ENCODE measurements at regions not wholly inside any gene's neighbourhood (a gene's known extent, or its start where the extent isn't known, plus 50 kb on each side); places are given as distances from the start of the nearest gene placed in this dataset.

GRCh38 chr15:29208836-29209235 lies 60.8 kb downstream of the NSMCE3 start:
- H3K27me3 Mint-ChIP-seq = peaks cover 15% of the 10 kb centered on the region
- H3K9me3 Mint-ChIP-seq = no peaks in the 10 kb centered on the region
- CTCF ChIA-PET = no interaction called here
- no peak overlapping the region for H3K27ac Mint-ChIP-seq
- no peak for DNase-seq
- no peak overlapping the region for H3K4me3 Mint-ChIP-seq
- no peaks in the 10 kb centered on the region for H3K36me3 Mint-ChIP-seq
- H3K4me1 Mint-ChIP-seq = peaks cover 4% of the 10 kb centered on the region

GRCh38 chr15:29208352-29208751 lies 61.3 kb downstream of the NSMCE3 start:
- CTCF ChIA-PET = no interaction called here
- peaks cover 4% of the 10 kb centered on the region for H3K4me1 Mint-ChIP-seq
- no peak overlapping the region for H3K4me3 Mint-ChIP-seq
- H3K27me3 Mint-ChIP-seq = peaks cover 15% of the 10 kb centered on the region
- peak; percentile 24 for DNase-seq
- H3K27ac Mint-ChIP-seq = no peak overlapping the region
- H3K36me3 Mint-ChIP-seq = no peaks in the 10 kb centered on the region
- no peaks in the 10 kb centered on the region for H3K9me3 Mint-ChIP-seq

GRCh38 chr15:29207758-29208108 lies 61.9 kb downstream of the NSMCE3 start:
- no peaks in the 10 kb centered on the region for H3K36me3 Mint-ChIP-seq
- DNase-seq = no peak
- H3K27me3 Mint-ChIP-seq = peaks cover 15% of the 10 kb centered on the region
- peaks cover 4% of the 10 kb centered on the region for H3K4me1 Mint-ChIP-seq
- no peaks in the 10 kb centered on the region for H3K9me3 Mint-ChIP-seq
- CTCF ChIA-PET = no interaction called here
- H3K4me3 Mint-ChIP-seq = no peak overlapping the region
- H3K27ac Mint-ChIP-seq = no peak overlapping the region

GRCh38 chr15:29207027-29207757 lies 62.4 kb downstream of the NSMCE3 start:
- Mint-ChIP-seq H3K27ac (no peak overlapping the region), H3K4me1 (peaks cover under 1% of the 10 kb centered on the region), H3K9me3 (no peaks in the 10 kb centered on the region), H3K36me3 (no peaks in the 10 kb centered on the region), H3K27me3 (peaks cover 11% of the 10 kb centered on the region), H3K4me3 (no peak overlapping the region)
- no peak for DNase-seq
- CTCF ChIA-PET = no interaction called here

- no peak for DNase-seq
- peaks cover 6% of the 10 kb centered on the region for H3K27me3 Mint-ChIP-seq
- H3K4me3 Mint-ChIP-seq = no peak overlapping the region
- no peak overlapping the region for H3K27ac Mint-ChIP-seq
- H3K9me3 Mint-ChIP-seq = no peaks in the 10 kb centered on the region
- H3K36me3 Mint-ChIP-seq = no peaks in the 10 kb centered on the region
- H3K4me1 Mint-ChIP-seq = no peaks in the 10 kb centered on the region
- CTCF ChIA-PET = no interaction called here
Measured at GRCh38 chr15:29205186-29205585, 64.4 kb downstream of the NSMCE3 start.

- peaks cover 4% of the 10 kb centered on the region for H3K27me3 Mint-ChIP-seq
- no peaks in the 10 kb centered on the region for H3K36me3 Mint-ChIP-seq
- H3K27ac Mint-ChIP-seq = no peak overlapping the region
- no peaks in the 10 kb centered on the region for H3K4me1 Mint-ChIP-seq
- no peaks in the 10 kb centered on the region for H3K9me3 Mint-ChIP-seq
- H3K4me3 Mint-ChIP-seq = no peak overlapping the region
- DNase-seq = no peak
- CTCF ChIA-PET = no interaction called here
Measured at GRCh38 chr15:29204369-29204755, 65.3 kb downstream of the NSMCE3 start.

GRCh38 chr15:29203718-29204368 lies 65.8 kb downstream of the NSMCE3 start:
- CTCF ChIA-PET = no interaction called here
- Mint-ChIP-seq H3K27ac (no peak overlapping the region), H3K4me1 (no peaks in the 10 kb centered on the region), H3K9me3 (no peaks in the 10 kb centered on the region), H3K4me3 (no peak overlapping the region), H3K36me3 (no peaks in the 10 kb centered on the region), H3K27me3 (peaks cover 4% of the 10 kb centered on the region)
- no peak for DNase-seq

- CTCF ChIA-PET = no interaction called here
- DNase-seq = no peak
- H3K4me3 Mint-ChIP-seq = no peak overlapping the region
- H3K36me3 Mint-ChIP-seq = no peaks in the 10 kb centered on the region
- H3K27me3 Mint-ChIP-seq = peaks cover 23% of the 10 kb centered on the region
- H3K27ac Mint-ChIP-seq = no peak overlapping the region
- no peaks in the 10 kb centered on the region for H3K9me3 Mint-ChIP-seq
- no peaks in the 10 kb centered on the region for H3K4me1 Mint-ChIP-seq
Measured at GRCh38 chr15:29196722-29197121, 72.9 kb downstream of the NSMCE3 start.

- Mint-ChIP-seq H3K36me3 (no peaks in the 10 kb centered on the region), H3K27ac (no peak overlapping the region), H3K4me3 (no peak overlapping the region), H3K9me3 (no peaks in the 10 kb centered on the region), H3K27me3 (peaks cover 23% of the 10 kb centered on the region), H3K4me1 (no peaks in the 10 kb centered on the region)
- CTCF ChIA-PET = no interaction called here
- no peak for DNase-seq
Measured at GRCh38 chr15:29196290-29196689, 73.3 kb downstream of the NSMCE3 start.

GRCh38 chr15:29194866-29195265 lies 74.8 kb downstream of the NSMCE3 start:
- CTCF ChIA-PET = no interaction called here
- Mint-ChIP-seq H3K36me3 (no peaks in the 10 kb centered on the region), H3K4me3 (no peak overlapping the region), H3K9me3 (no peaks in the 10 kb centered on the region), H3K27ac (no peak overlapping the region), H3K4me1 (no peaks in the 10 kb centered on the region), H3K27me3 (peaks cover 27% of the 10 kb centered on the region)
- DNase-seq = no peak

- Mint-ChIP-seq H3K27ac (no peak overlapping the region), H3K36me3 (no peaks in the 10 kb centered on the region), H3K4me1 (no peaks in the 10 kb centered on the region), H3K27me3 (peaks cover 4% of the 10 kb centered on the region), H3K9me3 (no peaks in the 10 kb centered on the region), H3K4me3 (no peak overlapping the region)
- CTCF ChIA-PET = no interaction called here
- no peak for DNase-seq
Measured at GRCh38 chr15:29183071-29183831, 86.4 kb downstream of the NSMCE3 start.

GRCh38 chr15:29182590-29182989 lies 87.0 kb downstream of the NSMCE3 start:
- Mint-ChIP-seq H3K4me3 (no peak overlapping the region), H3K27me3 (peaks cover 4% of the 10 kb centered on the region), H3K27ac (no peak overlapping the region), H3K4me1 (no peaks in the 10 kb centered on the region), H3K36me3 (no peaks in the 10 kb centered on the region), H3K9me3 (no peaks in the 10 kb centered on the region)
- CTCF ChIA-PET = no interaction called here
- DNase-seq = no peak

GRCh38 chr15:29172742-29173725 lies 96.6 kb downstream of the NSMCE3 start:
- Mint-ChIP-seq H3K9me3 (no peaks in the 10 kb centered on the region), H3K27ac (no peak overlapping the region), H3K27me3 (peaks cover 7% of the 10 kb centered on the region), H3K36me3 (no peaks in the 10 kb centered on the region), H3K4me1 (no peaks in the 10 kb centered on the region), H3K4me3 (no peak overlapping the region)
- DNase-seq = no peak
- CTCF ChIA-PET = no interaction called here

GRCh38 chr15:29170521-29170920 lies 99.1 kb downstream of the NSMCE3 start:
- Mint-ChIP-seq H3K27me3 (peaks cover 12% of the 10 kb centered on the region), H3K9me3 (no peaks in the 10 kb centered on the region), H3K36me3 (no peaks in the 10 kb centered on the region), H3K4me1 (no peaks in the 10 kb centered on the region), H3K4me3 (no peak overlapping the region), H3K27ac (no peak overlapping the region)
- CTCF ChIA-PET = no interaction called here
- DNase-seq = no peak

Measured in activated naive CD4-positive, alpha-beta T cell treated with anti-CD3 and anti-CD28 coated beads, Interleukin-2, amount 10 ng/mL, durations not matched to agents 7 days and 5 days (primary cell).